IMR-90 (cell line): ENCODE measurements at regions not wholly inside any gene's neighbourhood (a gene's known extent, or its start where the extent isn't known, plus 50 kb on each side); places are given as distances from the start of the nearest gene placed in this dataset.

Experiments used
- ATAC-seq: fragments of 200-7000 bp; cut with Tn5 transposase; 2 replicates; pipeline ENCODE4 v1.9.1; 2020; ENCODE audit warnings: low read depth, mild to moderate bottlenecking, moderate library complexity
- BruUV-seq: library from RNA; stranded (reverse); fragments of 400-500 nt; replicated peaks from 2 replicates; lab custom pipeline; 2021; lab: Mats Ljungman, UMichigan
- CTCF ChIA-PET: fragments of 300-600 bp; formaldehyde crosslinking; extraction: SDS; loops from one replicate; lab custom pipeline; 2021; ENCODE audit warnings: antibody characterized with exemption; lab: Yijun Ruan, JAX
- POLR2A ChIA-PET: fragments of 300-600 bp; sonication (Branson Sonifier 250); formaldehyde crosslinking; loops from one replicate; lab custom pipeline; 2022; ENCODE audit warnings: antibody characterized with exemption; ENCODE audit not compliant: unreplicated experiment; lab: Charles Lee
- DNase-seq: peaks from one replicate; pipeline ENCODE4 v3.0.0; 2013
- H2AFZ ChIP-seq: replicated peaks from 2 replicates; pipeline ENCODE3; 2013; ENCODE audit warnings: low read length, mild to moderate bottlenecking; ENCODE audit not compliant: poor library complexity
- H2AK5ac ChIP-seq: 2 replicates; pipeline ENCODE4 v1.6.1; 2013; ENCODE audit warnings: low read depth, low read length, inconsistent platforms
- H2AK9ac ChIP-seq: replicated peaks from 2 replicates; pipeline ENCODE3; 2013; ENCODE audit warnings: mild to moderate bottlenecking, low read depth, low read length, moderate library complexity; ENCODE audit not compliant: poor library complexity
- H2BK120ac ChIP-seq: 2 replicates; pipeline ENCODE4 v1.6.1; 2013; ENCODE audit warnings: low read depth, low read length, inconsistent platforms
- H2BK15ac ChIP-seq: 3 replicates; pipeline ENCODE4 v1.6.1; 2013; ENCODE audit warnings: low read depth, low read length, inconsistent platforms
- H2BK20ac ChIP-seq: 2 replicates; pipeline ENCODE4 v1.6.1; 2013; ENCODE audit warnings: low read depth, mild to moderate bottlenecking, inconsistent platforms, low read length, moderate library complexity
- H2BK5ac ChIP-seq: 2 replicates; pipeline ENCODE4 v1.6.1; 2013; ENCODE audit warnings: mild to moderate bottlenecking, low read depth, low read length, inconsistent platforms; ENCODE audit not compliant: poor library complexity, severe bottlenecking
- H3K14ac ChIP-seq: replicated peaks from 2 replicates; pipeline ENCODE4 v1.6.1; 2013; ENCODE audit warnings: low read depth, low read length, inconsistent platforms
- H3K18ac ChIP-seq: 2 replicates; pipeline ENCODE4 v1.6.1; 2013; ENCODE audit warnings: low read depth, low read length, control low read depth
- H3K23ac ChIP-seq: 2 replicates; pipeline ENCODE4 v1.6.1; 2013; ENCODE audit warnings: low read depth, low read length, inconsistent platforms
- H3K27ac ChIP-seq: 2 replicates; pipeline ENCODE4 v1.5.1; 2013; ENCODE audit warnings: mild to moderate bottlenecking, control low read depth, low read length; ENCODE audit not compliant: insufficient read depth
- H3K27me3 ChIP-seq: 2 replicates; pipeline ENCODE4 v1.6.1; 2013; ENCODE audit warnings: low read length; ENCODE audit not compliant: control insufficient read depth, insufficient read depth
- H3K36me3 ChIP-seq: 2 replicates; pipeline ENCODE4 v1.6.1; 2013; ENCODE audit warnings: low read length, mixed read lengths; ENCODE audit not compliant: control insufficient read depth, insufficient read depth
- H3K4ac ChIP-seq: 2 replicates; pipeline ENCODE4 v1.6.1; 2013; ENCODE audit warnings: low read depth, low read length, inconsistent platforms
- H3K4me1 ChIP-seq: 2 replicates; pipeline ENCODE4 v1.6.1; 2013; ENCODE audit warnings: low read length, mixed read lengths; ENCODE audit not compliant: control insufficient read depth, insufficient read depth
- H3K4me2 ChIP-seq: 2 replicates; pipeline ENCODE4 v1.6.1; 2013; ENCODE audit warnings: low read depth, mild to moderate bottlenecking, control low read depth, low read length, moderate library complexity
- H3K4me3 ChIP-seq: 2 replicates; pipeline ENCODE4 v1.5.1; 2013; ENCODE audit warnings: low read depth, mild to moderate bottlenecking, control low read depth, low read length, moderate library complexity; ENCODE audit not compliant: insufficient read depth
- H3K56ac ChIP-seq: 2 replicates; pipeline ENCODE4 v1.6.1; 2013; ENCODE audit warnings: low read length, inconsistent platforms; ENCODE audit not compliant: insufficient read depth; ENCODE audit errors: extremely low read depth
- H3K79me1 ChIP-seq, 2 experiments: 2 replicates each; pipeline ENCODE4 v1.6.1; 2013; ENCODE audit warnings: low read length in 2 of 2, inconsistent platforms in 1 of 2, low read depth in 1 of 2
- H3K9ac ChIP-seq: 2 replicates; pipeline ENCODE4 v1.6.1; 2013; ENCODE audit warnings: low read depth, low read length, control low read depth
- H3K9me1 ChIP-seq: 2 replicates; pipeline ENCODE4 v1.6.1; 2013; ENCODE audit warnings: low read length, inconsistent platforms; ENCODE audit not compliant: insufficient read depth
- H3K9me3 ChIP-seq: 2 replicates; pipeline ENCODE4 v1.6.1; 2013; ENCODE audit warnings: low read length; ENCODE audit not compliant: control insufficient read depth, insufficient read depth
- H4K20me1 ChIP-seq: 2 replicates; pipeline ENCODE4 v1.6.1; 2013; ENCODE audit warnings: low read length, inconsistent platforms; ENCODE audit not compliant: insufficient read depth
- H4K5ac ChIP-seq: 2 replicates; pipeline ENCODE4 v1.6.1; 2013; ENCODE audit warnings: mild to moderate bottlenecking, low read depth, low read length, control low read depth
- H4K8ac ChIP-seq, 2 experiments: 2 replicates each; pipeline ENCODE4 v1.6.1; 2013; ENCODE audit warnings: low read depth in 2 of 2, low read length in 2 of 2, control low read depth in 1 of 2, inconsistent platforms in 1 of 2
- H4K91ac ChIP-seq: 2 replicates; pipeline ENCODE4 v1.6.1; 2013; ENCODE audit warnings: low read depth, low read length, inconsistent platforms; ENCODE audit not compliant: insufficient read depth
- BHLHE40 ChIP-seq: fragments of 150-350 bp; IDR thresholded peaks from 2 replicates; pipeline ENCODE4 v1.6.1; 2016; ENCODE audit warnings: mild to moderate bottlenecking, low read depth, low read length
- CEBPB ChIP-seq: IDR thresholded peaks from 2 replicates; pipeline ENCODE4 v1.6.1; 2012; ENCODE audit warnings: low read depth, low read length, improper control_type of control experiment
- CHD1 ChIP-seq: IDR thresholded peaks from 2 replicates; pipeline ENCODE4 v1.6.1; 2012; ENCODE audit warnings: low read depth, low read length, improper control_type of control experiment
- FOS ChIP-seq: fragments of 150-350 bp; IDR thresholded peaks from 2 replicates; pipeline ENCODE4 v1.6.1; 2016; ENCODE audit warnings: low read depth, low read length
- MAFK ChIP-seq: IDR thresholded peaks from 2 replicates; pipeline ENCODE4 v1.6.1; 2012; ENCODE audit warnings: low read depth, low read length, improper control_type of control experiment
- MXI1 ChIP-seq: IDR thresholded peaks from 2 replicates; pipeline ENCODE4 v1.6.1; 2012; ENCODE audit warnings: low read depth, mild to moderate bottlenecking, low read length, moderate library complexity, borderline replicate concordance
- NFE2L2 ChIP-seq: fragments of 150-350 bp; IDR thresholded peaks from 2 replicates; pipeline ENCODE4 v1.6.1; 2016; ENCODE audit warnings: low read depth, mild to moderate bottlenecking, low read length
- POLR2A ChIP-seq: IDR thresholded peaks from 2 replicates; pipeline ENCODE4 v1.6.1; 2012; ENCODE audit warnings: mild to moderate bottlenecking, low read depth, low read length
- RFX5 ChIP-seq: IDR thresholded peaks from 2 replicates; pipeline ENCODE4 v1.8.0; 2012; ENCODE audit warnings: low read depth, mild to moderate bottlenecking, low read length, moderate library complexity
- SMC3 ChIP-seq: fragments of 150-350 bp; IDR thresholded peaks from 2 replicates; pipeline ENCODE4 v1.6.1; 2016; ENCODE audit warnings: low read depth, mild to moderate bottlenecking, antibody characterized with exemption, low read length, moderate library complexity
- WGBS, 2 experiments: methylation state at CpG; one replicate each; pipeline versions ENCODE4 v1.1.5 to v1.1.7; 2013; ENCODE audit warnings: missing lambda C conversion rate in 2 of 2; ENCODE audit not compliant: insufficient read length in 1 of 2; ENCODE audit errors: extremely low coverage in 2 of 2; 5-methylcytosine and 5-hydroxymethylcytosine counted together
- dilution Hi-C: fragments of 300-500 bp; cut with HindIII; formaldehyde crosslinking; loops from one replicate; pipeline ENCODE4 v1.14.3; 2018; ENCODE audit warnings: low sequenced_read_pairs; ENCODE audit not compliant: unreplicated experiment
- in situ Hi-C: fragments of 300-500 bp; cut with MboI; formaldehyde crosslinking; loops from 3 replicates; pipeline ENCODE4 v1.14.3; 2019; ENCODE audit warnings: low sequenced_read_pairs, inconsistent platforms, mixed read lengths
- intact Hi-C: fragments of 100-400 bp; cut with micrococcal nuclease; formaldehyde crosslinking; loops from 2 replicates; pipeline ENCODE4 v1.10.0; 2022
- TF ChIP-seq, protein P1 (sequence below): fragments of 150-350 bp; IDR thresholded peaks from 2 replicates; pipeline ENCODE4 v1.6.1; 2016; ENCODE audit warnings: low read depth, mild to moderate bottlenecking, low read length, moderate library complexity, borderline replicate concordance
- TF ChIP-seq, protein P2 (sequence below): conservative IDR thresholded peaks from 2 replicates; pipeline ENCODE4 v1.5.1; 2012; ENCODE audit warnings: mild to moderate bottlenecking, low read depth, low read length, improper control_type of control experiment

DNA sequence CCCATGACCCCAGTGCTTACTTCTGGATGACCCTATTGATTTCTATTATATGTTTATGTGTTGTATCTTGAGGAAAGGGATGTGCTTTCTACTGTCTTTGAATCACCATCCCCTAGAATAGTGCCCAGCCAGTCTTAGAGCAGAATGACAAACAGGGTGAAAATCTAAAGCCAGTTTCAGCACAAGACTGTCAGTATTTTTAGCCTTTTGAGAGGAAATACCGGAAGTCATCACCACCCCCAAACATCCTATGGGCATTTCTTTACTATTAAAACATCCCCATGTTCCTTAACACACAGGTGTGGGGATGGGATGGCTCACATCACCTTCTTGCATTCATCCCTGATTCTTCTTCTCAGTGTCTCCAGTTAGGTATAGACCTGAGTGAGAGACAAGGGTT is 52.1 kb upstream of the UBE2L5 start:
- Histone ChIP-seq H3K9me3 (no peaks in the 10 kb centered on the region), H2AK9ac (no peak overlapping the region), H4K5ac (no peak overlapping the region), H3K23ac (0 out of 2 replicates have a peak overlapping the region, but pooled peaks have one; percentile 33), H4K8ac (no peak overlapping the region), H2AK5ac (0 out of 2 replicates have a peak overlapping the region, but pooled peaks have one; percentile 56), H4K91ac (0 out of 2 replicates have a peak overlapping the region, but pooled peaks have one; percentile 23), H4K20me1 (no peaks in the 10 kb centered on the region), H3K27me3 (no peaks in the 10 kb centered on the region), H3K4me2 (no peak overlapping the region), H3K18ac (peak overlapping the region; percentile 43; the same call in 1 of the 2 replicates), H3K9ac (no peak overlapping the region), H3K36me3 (no peaks in the 10 kb centered on the region), H3K4ac (peak overlapping the region; percentile 67; the same call in 1 of the 2 replicates), H2BK15ac (peak overlapping the region; percentile 74; the same call in 1 of the 3 replicates), H2BK20ac (peak overlapping the region; percentile 25; the same call in 1 of the 2 replicates), H2BK120ac (peak overlapping the region; percentile 62; the same call in 1 of the 2 replicates), H3K4me3 (no peak overlapping the region), H2BK5ac (peak overlapping the region; percentile 29), H3K56ac (no peak overlapping the region), H3K9me1 (peaks cover 18% of the 10 kb centered on the region), H3K14ac (peak overlapping the region; percentile 52; the same call in 1 of the 2 replicates), H3K4me1 (peaks cover 9% of the 10 kb centered on the region), H3K27ac (no peak overlapping the region), H3K79me1 (no peaks in the 10 kb centered on the region), H2AFZ (no peak overlapping the region)
- no peak for DNase-seq
- ATAC-seq, result no peak
- ChIA-PET CTCF (no interaction called here), POLR2A (no interaction called here)
- in situ Hi-C loops (no loop called here), dilution Hi-C loops (no loop called here), intact Hi-C loops (no loop called here)
- no CpG with 5 or more reads among the region's 1 CpG for WGBS, 2 experiments
- BruUV-seq, result no TSS peak
- TF ChIP-seq FOS, result no peak
- TF ChIP-seq RFX5, result no peak
- TF ChIP-seq CHD1, result no peak
- TF ChIP-seq MXI1, result no peak
- TF ChIP-seq CEBPB, result no peak
- TF ChIP-seq, protein P1, sequence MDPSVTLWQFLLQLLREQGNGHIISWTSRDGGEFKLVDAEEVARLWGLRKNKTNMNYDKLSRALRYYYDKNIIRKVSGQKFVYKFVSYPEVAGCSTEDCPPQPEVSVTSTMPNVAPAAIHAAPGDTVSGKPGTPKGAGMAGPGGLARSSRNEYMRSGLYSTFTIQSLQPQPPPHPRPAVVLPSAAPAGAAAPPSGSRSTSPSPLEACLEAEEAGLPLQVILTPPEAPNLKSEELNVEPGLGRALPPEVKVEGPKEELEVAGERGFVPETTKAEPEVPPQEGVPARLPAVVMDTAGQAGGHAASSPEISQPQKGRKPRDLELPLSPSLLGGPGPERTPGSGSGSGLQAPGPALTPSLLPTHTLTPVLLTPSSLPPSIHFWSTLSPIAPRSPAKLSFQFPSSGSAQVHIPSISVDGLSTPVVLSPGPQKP, result no peak
- TF ChIP-seq MAFK, result no peak
- no peak for TF ChIP-seq NFE2L2
- no peak for TF ChIP-seq BHLHE40
- no peak for TF ChIP-seq SMC3
- TF ChIP-seq, protein P2, sequence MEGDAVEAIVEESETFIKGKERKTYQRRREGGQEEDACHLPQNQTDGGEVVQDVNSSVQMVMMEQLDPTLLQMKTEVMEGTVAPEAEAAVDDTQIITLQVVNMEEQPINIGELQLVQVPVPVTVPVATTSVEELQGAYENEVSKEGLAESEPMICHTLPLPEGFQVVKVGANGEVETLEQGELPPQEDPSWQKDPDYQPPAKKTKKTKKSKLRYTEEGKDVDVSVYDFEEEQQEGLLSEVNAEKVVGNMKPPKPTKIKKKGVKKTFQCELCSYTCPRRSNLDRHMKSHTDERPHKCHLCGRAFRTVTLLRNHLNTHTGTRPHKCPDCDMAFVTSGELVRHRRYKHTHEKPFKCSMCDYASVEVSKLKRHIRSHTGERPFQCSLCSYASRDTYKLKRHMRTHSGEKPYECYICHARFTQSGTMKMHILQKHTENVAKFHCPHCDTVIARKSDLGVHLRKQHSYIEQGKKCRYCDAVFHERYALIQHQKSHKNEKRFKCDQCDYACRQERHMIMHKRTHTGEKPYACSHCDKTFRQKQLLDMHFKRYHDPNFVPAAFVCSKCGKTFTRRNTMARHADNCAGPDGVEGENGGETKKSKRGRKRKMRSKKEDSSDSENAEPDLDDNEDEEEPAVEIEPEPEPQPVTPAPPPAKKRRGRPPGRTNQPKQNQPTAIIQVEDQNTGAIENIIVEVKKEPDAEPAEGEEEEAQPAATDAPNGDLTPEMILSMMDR, result no peak
- TF ChIP-seq POLR2A, result no peak
